ENCODE measurements at regions not wholly inside any gene's neighbourhood (a gene's known extent, or its start where the extent isn't known, plus 50 kb on each side); places are given as distances from the start of the nearest gene placed in this dataset.
"Not testable (repeated sequence)": the region's sequence is repeated elsewhere in the genome, so short reads cannot be mapped to it uniquely, and the experiment has no call there.

- DNase-seq: no peak
These were observed 395.8 kb upstream of the MAF start for GRCh38 chr16:79996321-79996720.

GRCh38 chr16:79995315-79995714 is 394.8 kb upstream of the MAF start:
- DNase-seq: no peak

- no peak for DNase-seq
These were observed 393.9 kb upstream of the MAF start for GRCh38 chr16:79994418-79994817.

- DNase-seq: no peak
These were observed 393.2 kb upstream of the MAF start for GRCh38 chr16:79993629-79994209.

- DNase-seq: no peak
These were observed 391.4 kb upstream of the MAF start for GRCh38 chr16:79991969-79992368.

- DNase-seq: no peak
These were observed 388.2 kb upstream of the MAF start for GRCh38 chr16:79988721-79989220.

- DNase-seq: no peak
These were observed 387.6 kb upstream of the MAF start for GRCh38 chr16:79988089-79988488.

GRCh38 chr16:79986352-79986751 is 385.8 kb upstream of the MAF start:
- DNase-seq: no peak

- DNase-seq: no peak
These were observed 385.1 kb upstream of the MAF start for GRCh38 chr16:79985606-79986005.

- not testable (repeated sequence) for DNase-seq
These were observed 383.6 kb upstream of the MAF start for GRCh38 chr16:79984149-79984548.

- no peak for DNase-seq
These were observed 382.3 kb upstream of the MAF start for GRCh38 chr16:79982862-79983261.

- no peak for DNase-seq
These were observed 381.8 kb upstream of the MAF start for GRCh38 chr16:79982361-79982760.

GRCh38 chr16:79981814-79982213 is 381.3 kb upstream of the MAF start:
- no peak for DNase-seq

GRCh38 chr16:79980650-79981521 is 380.3 kb upstream of the MAF start:
- no peak for DNase-seq

GRCh38 chr16:79977940-79978836 is 377.7 kb upstream of the MAF start:
- no peak for DNase-seq

- no peak for DNase-seq
These were observed 372.8 kb upstream of the MAF start for GRCh38 chr16:79973320-79973719.

GRCh38 chr16:79972053-79972704 is 371.6 kb upstream of the MAF start:
- DNase-seq: no peak

- no peak for DNase-seq
These were observed 370.7 kb upstream of the MAF start for GRCh38 chr16:79971237-79971572.

- no peak for DNase-seq
These were observed 370.2 kb upstream of the MAF start for GRCh38 chr16:79970551-79971236.

GRCh38 chr16:79970087-79970486 is 369.6 kb upstream of the MAF start:
- no peak for DNase-seq

GRCh38 chr16:79969458-79969857 is 368.9 kb upstream of the MAF start:
- DNase-seq: no peak

- DNase-seq: no peak
These were observed 365.7 kb upstream of the MAF start for GRCh38 chr16:79966226-79966625.

Data from NCI-H1105 (cell line).